GM23338 (cell line): ENCODE measurements at regions not wholly inside any gene's neighbourhood (a gene's known extent, or its start where the extent isn't known, plus 50 kb on each side); places are given as distances from the start of the nearest gene placed in this dataset.

ENCODE experiments used
- ATAC-seq: fragments of 200-7000 bp; cut with Tn5 transposase; 3 replicates; pipeline ENCODE4 v1.9.1; 2020
- DNase-seq: peaks from one replicate; pipeline ENCODE4 v3.0.0-alpha.2; 2015; ENCODE audit warnings: low spot score
- H2AFZ ChIP-seq: fragments of 200-600 bp; sonication (generic); 2 replicates; pipeline ENCODE4 v1.8.0; 2016; ENCODE audit warnings: antibody characterized with exemption, mild to moderate bottlenecking, moderate library complexity
- H3F3A ChIP-seq: fragments of 200-600 bp; sonication (generic); replicated peaks from 2 replicates; pipeline ENCODE4 v1.8.0; 2017; ENCODE audit warnings: antibody characterized with exemption, mixed run types, low read depth
- H3K27ac ChIP-seq: fragments of 200-600 bp; sonication (generic); 2 replicates; pipeline ENCODE4 v1.6.1; 2016; ENCODE audit warnings: low read depth
- H3K27me3 ChIP-seq: fragments of 200-600 bp; sonication (generic); 2 replicates; pipeline ENCODE4 v1.8.0; 2016; ENCODE audit warnings: mild to moderate bottlenecking, mixed run types, moderate library complexity; ENCODE audit not compliant: insufficient read depth
- H3K36me3 ChIP-seq: fragments of 200-600 bp; sonication (generic); 2 replicates; pipeline ENCODE4 v1.8.0; 2016; ENCODE audit warnings: mild to moderate bottlenecking; ENCODE audit not compliant: insufficient read depth
- H3K4me1 ChIP-seq: fragments of 200-600 bp; sonication (generic); 2 replicates; pipeline ENCODE4 v1.8.0; 2016; ENCODE audit warnings: mild to moderate bottlenecking, moderate library complexity; ENCODE audit not compliant: insufficient read depth
- H3K4me2 ChIP-seq: fragments of 200-600 bp; sonication (generic); 2 replicates; pipeline ENCODE4 v1.7.1; 2017; ENCODE audit warnings: mixed run types
- H3K4me3 ChIP-seq: fragments of 200-600 bp; sonication (generic); 2 replicates; pipeline ENCODE4 v1.6.1; 2016; ENCODE audit warnings: mixed run types
- H3K79me2 ChIP-seq: fragments of 200-600 bp; sonication (generic); replicated peaks from 2 replicates; pipeline ENCODE4 v1.8.0; 2017; ENCODE audit warnings: mild to moderate bottlenecking; ENCODE audit not compliant: insufficient read depth
- H3K9me2 ChIP-seq: fragments of 200-600 bp; sonication (generic); 2 replicates; pipeline ENCODE4 v1.8.0; 2017; ENCODE audit not compliant: insufficient read depth
- H4K20me1 ChIP-seq: fragments of 200-600 bp; sonication (generic); replicated peaks from 2 replicates; pipeline ENCODE4 v1.8.0; 2017; ENCODE audit warnings: mild to moderate bottlenecking; ENCODE audit not compliant: insufficient read depth
- H3K27ac Mint-ChIP-seq: 2 replicates; pipeline ENCODE4 v1.8.0; 2020; ENCODE audit warnings: inconsistent platforms, mild to moderate bottlenecking, moderate library complexity, mixed read lengths
- H3K27me3 Mint-ChIP-seq: 3 replicates; pipeline ENCODE4 v1.8.0; 2022; ENCODE audit warnings: low read depth, mild to moderate bottlenecking, moderate library complexity, mixed read lengths, inconsistent platforms; ENCODE audit not compliant: insufficient read depth, poor library complexity
- H3K36me3 Mint-ChIP-seq: 3 replicates; pipeline ENCODE4 v1.8.0; 2021; ENCODE audit warnings: low read depth, mild to moderate bottlenecking, inconsistent platforms, moderate library complexity, mixed read lengths
- H3K4me1 Mint-ChIP-seq: 3 replicates; pipeline ENCODE4 v1.8.0; 2020; ENCODE audit warnings: mild to moderate bottlenecking, inconsistent platforms, mixed read lengths
- H3K4me3 Mint-ChIP-seq: 3 replicates; pipeline ENCODE4 v1.8.0; 2021; ENCODE audit warnings: moderate library complexity, mild to moderate bottlenecking, inconsistent platforms, mixed read lengths
- H3K9me3 Mint-ChIP-seq: 3 replicates; pipeline ENCODE4 v1.8.0; 2020; ENCODE audit warnings: moderate library complexity, mild to moderate bottlenecking, inconsistent platforms, mixed read lengths
- CREB1 ChIP-seq: fragments of 250-450 bp; sonication (Bioruptor Pico); IDR thresholded peaks from 2 replicates; pipeline ENCODE4 v1.5.0; 2020; ENCODE audit warnings: low read depth, mild to moderate bottlenecking, moderate library complexity
- ETS1 ChIP-seq: IDR thresholded peaks from 2 replicates; pipeline ENCODE4 v1.6.1; 2016; ENCODE audit warnings: antibody characterized with exemption
- EZH2 ChIP-seq: fragments of 200-600 bp; sonication (generic); IDR thresholded peaks from one replicate; pipeline ENCODE4 v1.8.0; 2017; ENCODE audit warnings: antibody characterized with exemption, mild to moderate bottlenecking, low read depth; ENCODE audit not compliant: unreplicated experiment
- NANOG ChIP-seq: IDR thresholded peaks from 2 replicates; pipeline ENCODE4 v1.6.1; 2016; ENCODE audit warnings: antibody characterized with exemption, borderline replicate concordance
- POLR2AphosphoS5 ChIP-seq: IDR thresholded peaks from 2 replicates; pipeline ENCODE4 v1.6.1; 2016; ENCODE audit warnings: antibody characterized with exemption, low read depth
- REST ChIP-seq: IDR thresholded peaks from one replicate; pipeline ENCODE4 v1.6.1; 2018; ENCODE audit warnings: antibody characterized with exemption; ENCODE audit not compliant: unreplicated experiment
- ZNF114 ChIP-seq: fragments of 250-450 bp; sonication (Bioruptor Pico); IDR thresholded peaks from 2 replicates; pipeline ENCODE4 v1.5.0; 2020; ENCODE audit warnings: mild to moderate bottlenecking, moderate library complexity
- ZNF331 ChIP-seq: fragments of 250-450 bp; sonication (Bioruptor Pico); IDR thresholded peaks from 2 replicates; pipeline ENCODE4 v1.5.0; 2020; ENCODE audit warnings: low read depth, mild to moderate bottlenecking, moderate library complexity
- ZNF462 ChIP-seq: fragments of 250-450 bp; sonication (Bioruptor Pico); IDR thresholded peaks from 2 replicates; pipeline ENCODE4 v1.5.0; 2020; ENCODE audit warnings: mild to moderate bottlenecking, moderate library complexity

- TF ChIP-seq REST (no peak), CREB1 (CRISPR knock-in tag) (no peak), ZNF331 (CRISPR knock-in tag) (no peak)
Measured at GRCh38 chr19:28941833-28942232, 271.1 kb downstream of the UQCRFS1 start (continued).

GRCh38 chr19:28940751-28941500 lies 272.0 kb downstream of the UQCRFS1 start:
- H3K27me3 ChIP-seq, result no peaks in the 10 kb centered on the region
- no peaks in the 10 kb centered on the region for H3K36me3 ChIP-seq
- H3K36me3 Mint-ChIP-seq, result no peaks in the 10 kb centered on the region
- no peak overlapping the region for H2AFZ ChIP-seq
- no peaks in the 10 kb centered on the region for H3K4me1 ChIP-seq
- no peak overlapping the region for H3K4me3 ChIP-seq
- H3K27ac ChIP-seq, result no peak overlapping the region
- peaks cover 2% of the 10 kb centered on the region; the same call in 2 of the 3 replicates for H3K9me3 Mint-ChIP-seq
- H3F3A ChIP-seq, result no peaks in the 10 kb centered on the region
- H3K4me2 ChIP-seq, result no peak overlapping the region
- no peaks in the 10 kb centered on the region for H3K79me2 ChIP-seq
- no peaks in the 10 kb centered on the region for H4K20me1 ChIP-seq
- H3K27ac Mint-ChIP-seq, result no peak overlapping the region
- peaks cover 4% of the 10 kb centered on the region for H3K27me3 Mint-ChIP-seq
- no peaks in the 10 kb centered on the region for H3K4me1 Mint-ChIP-seq
- no peak overlapping the region for H3K4me3 Mint-ChIP-seq
- no peak for DNase-seq
- peaks cover 6% of the 10 kb centered on the region; the same call in 1 of the 2 replicates for H3K9me2 ChIP-seq
- no peak for ATAC-seq
- TF ChIP-seq ZNF331 (CRISPR knock-in tag), result no peak
- no peak for TF ChIP-seq ETS1
- no peak for TF ChIP-seq REST
- no peak for TF ChIP-seq NANOG
- TF ChIP-seq EZH2, result no peak
- no peak for TF ChIP-seq ZNF462 (CRISPR knock-in tag)
- no peak for TF ChIP-seq POLR2AphosphoS5
- no peak for TF ChIP-seq ZNF114
- no peak for TF ChIP-seq CREB1 (CRISPR knock-in tag)
